Glutamatergic neuron (in vitro differentiated cells): ENCODE measurements at regions not wholly inside any gene's neighbourhood (a gene's known extent, or its start where the extent isn't known, plus 50 kb on each side); places are given as distances from the start of the nearest gene placed in this dataset.

Source experiments
- DNase-seq: peaks from one replicate; pipeline ENCODE4 v3.0.0; 2022
- H3K27ac Mint-ChIP-seq: one replicate; pipeline ENCODE4 v1.8.0; 2020; ENCODE audit warnings: mild to moderate bottlenecking, mixed read lengths, inconsistent platforms; ENCODE audit not compliant: unreplicated experiment
- H3K27me3 Mint-ChIP-seq: one replicate; pipeline ENCODE4 v1.8.0; 2020; ENCODE audit warnings: mild to moderate bottlenecking, moderate library complexity, mixed read lengths, inconsistent platforms; ENCODE audit not compliant: unreplicated experiment
- H3K36me3 Mint-ChIP-seq: one replicate; pipeline ENCODE4 v1.8.0; 2020; ENCODE audit warnings: mild to moderate bottlenecking, mixed read lengths, inconsistent platforms; ENCODE audit not compliant: unreplicated experiment
- H3K4me1 Mint-ChIP-seq: one replicate; pipeline ENCODE4 v1.8.0; 2020; ENCODE audit warnings: mild to moderate bottlenecking, low read depth, mixed read lengths, inconsistent platforms; ENCODE audit not compliant: unreplicated experiment
- H3K4me3 Mint-ChIP-seq: one replicate; pipeline ENCODE4 v1.8.0; 2020; ENCODE audit warnings: mild to moderate bottlenecking, mixed read lengths, inconsistent platforms; ENCODE audit not compliant: unreplicated experiment
- H3K9me3 Mint-ChIP-seq: one replicate; pipeline ENCODE4 v1.8.0; 2020; ENCODE audit warnings: mild to moderate bottlenecking, moderate library complexity, mixed read lengths, inconsistent platforms; ENCODE audit not compliant: unreplicated experiment
- TF ChIP-seq, protein P1 (sequence below): fragments of 200-600 bp; sonication (generic); IDR thresholded peaks from one replicate; pipeline ENCODE4 v1.5.0; 2021; ENCODE audit not compliant: partially characterized antibody, unreplicated experiment

DNA sequence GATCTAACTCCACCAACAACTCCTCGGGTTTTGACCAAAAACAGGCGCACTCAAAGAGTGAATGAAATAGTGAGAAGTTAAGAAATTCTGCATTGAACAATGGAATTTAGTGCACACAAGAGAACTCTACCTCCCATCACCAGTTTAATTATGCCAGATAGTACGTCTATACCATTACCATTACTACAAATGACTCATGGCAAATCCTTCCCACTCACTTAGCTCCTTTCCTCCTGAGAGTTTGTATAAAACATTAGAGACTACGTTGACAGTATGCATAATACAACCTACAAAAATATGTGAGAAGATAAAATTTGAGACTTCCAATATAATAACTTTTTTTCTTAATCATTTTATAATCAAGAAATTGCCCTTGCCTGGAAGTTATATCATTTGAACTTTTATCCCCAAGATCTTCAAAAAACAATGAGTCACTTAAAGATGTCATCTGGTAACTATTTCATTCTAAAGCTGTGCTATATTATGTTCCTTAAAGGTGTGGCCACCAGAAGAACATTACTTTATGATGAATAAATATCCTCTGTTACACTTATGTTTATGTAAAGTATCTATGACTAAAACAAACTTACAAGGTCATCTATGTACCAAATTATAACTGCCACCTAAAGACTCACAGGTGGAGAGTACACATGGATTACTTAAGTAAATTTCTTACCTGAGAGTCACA, 297.9 kb upstream of the PTGER4 start:
- Mint-ChIP-seq H3K27ac (no peak overlapping the region), H3K4me3 (no peak overlapping the region), H3K36me3 (no peaks in the 10 kb centered on the region), H3K9me3 (no peaks in the 10 kb centered on the region), H3K4me1 (no peaks in the 10 kb centered on the region), H3K27me3 (no peaks in the 10 kb centered on the region)
- TF ChIP-seq, protein P1, sequence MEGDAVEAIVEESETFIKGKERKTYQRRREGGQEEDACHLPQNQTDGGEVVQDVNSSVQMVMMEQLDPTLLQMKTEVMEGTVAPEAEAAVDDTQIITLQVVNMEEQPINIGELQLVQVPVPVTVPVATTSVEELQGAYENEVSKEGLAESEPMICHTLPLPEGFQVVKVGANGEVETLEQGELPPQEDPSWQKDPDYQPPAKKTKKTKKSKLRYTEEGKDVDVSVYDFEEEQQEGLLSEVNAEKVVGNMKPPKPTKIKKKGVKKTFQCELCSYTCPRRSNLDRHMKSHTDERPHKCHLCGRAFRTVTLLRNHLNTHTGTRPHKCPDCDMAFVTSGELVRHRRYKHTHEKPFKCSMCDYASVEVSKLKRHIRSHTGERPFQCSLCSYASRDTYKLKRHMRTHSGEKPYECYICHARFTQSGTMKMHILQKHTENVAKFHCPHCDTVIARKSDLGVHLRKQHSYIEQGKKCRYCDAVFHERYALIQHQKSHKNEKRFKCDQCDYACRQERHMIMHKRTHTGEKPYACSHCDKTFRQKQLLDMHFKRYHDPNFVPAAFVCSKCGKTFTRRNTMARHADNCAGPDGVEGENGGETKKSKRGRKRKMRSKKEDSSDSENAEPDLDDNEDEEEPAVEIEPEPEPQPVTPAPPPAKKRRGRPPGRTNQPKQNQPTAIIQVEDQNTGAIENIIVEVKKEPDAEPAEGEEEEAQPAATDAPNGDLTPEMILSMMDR: no peak
- DNase-seq: no peak

DNA sequence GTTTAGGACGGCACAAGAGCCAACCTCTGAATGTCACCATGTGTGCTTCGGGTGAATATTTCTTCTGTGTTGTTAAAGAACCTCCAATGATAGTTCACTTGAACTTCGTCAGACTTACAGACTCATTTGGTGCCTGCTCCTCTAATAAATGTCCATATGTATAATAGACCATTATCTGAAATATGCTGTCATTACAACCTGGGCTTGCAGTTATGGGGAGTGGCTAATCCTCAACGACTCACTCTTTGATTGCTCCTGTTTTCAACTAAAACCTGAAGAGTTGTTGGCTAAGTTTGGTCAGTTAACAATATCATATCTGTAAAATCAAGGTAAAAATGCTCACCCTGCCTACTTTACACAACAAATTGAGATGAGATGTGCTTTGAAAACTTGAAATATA, 298.7 kb upstream of the PTGER4 start:
- no peaks in the 10 kb centered on the region for H3K27me3 Mint-ChIP-seq
- H3K4me1 Mint-ChIP-seq: no peaks in the 10 kb centered on the region
- H3K4me3 Mint-ChIP-seq: no peak overlapping the region
- TF ChIP-seq, protein P1: no peak
- DNase-seq: no peak
- H3K9me3 Mint-ChIP-seq: no peaks in the 10 kb centered on the region
- H3K36me3 Mint-ChIP-seq: no peaks in the 10 kb centered on the region
- H3K27ac Mint-ChIP-seq: no peak overlapping the region

DNA sequence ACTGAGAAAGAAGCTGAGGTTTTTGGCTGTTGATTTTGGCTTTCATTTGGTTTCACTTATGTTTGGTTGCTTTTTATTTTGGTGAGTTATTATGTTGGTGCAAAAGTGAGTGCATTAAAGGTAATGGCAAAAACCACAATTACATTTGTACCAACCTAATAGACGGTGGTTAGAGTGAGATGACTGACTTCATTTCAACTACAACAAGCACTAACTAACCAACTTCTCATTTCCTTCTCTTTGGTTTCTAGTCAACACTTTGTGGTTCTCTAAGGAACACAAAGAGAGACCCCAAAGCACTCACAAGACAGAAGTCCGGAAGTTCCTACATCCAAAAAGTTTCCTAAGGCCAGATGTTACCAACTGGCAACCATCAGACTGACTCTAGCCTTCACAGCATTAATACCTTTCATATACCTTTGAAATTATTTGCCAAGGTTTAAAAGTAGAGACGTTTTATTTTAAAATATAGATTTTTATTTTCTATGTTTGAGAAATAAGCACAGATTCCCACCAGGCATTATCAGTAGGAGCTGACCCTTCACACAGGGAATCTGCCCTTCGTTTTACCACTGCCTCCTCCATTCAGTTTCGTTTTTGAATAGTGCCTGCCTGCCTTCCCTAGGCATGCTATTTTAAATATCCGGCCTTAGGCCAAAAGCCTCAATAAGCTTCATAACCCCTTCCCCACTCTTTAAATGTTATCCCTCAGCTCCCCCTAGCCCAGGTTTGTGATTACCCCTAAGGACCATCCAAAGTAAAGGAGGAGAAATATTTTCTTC, 301.1 kb upstream of the PTGER4 start:
- DNase-seq: no peak
- Mint-ChIP-seq H3K27ac (no peak overlapping the region), H3K4me3 (no peak overlapping the region), H3K9me3 (no peaks in the 10 kb centered on the region), H3K27me3 (no peaks in the 10 kb centered on the region), H3K36me3 (no peaks in the 10 kb centered on the region), H3K4me1 (no peaks in the 10 kb centered on the region)
- TF ChIP-seq, protein P1: no peak

DNA sequence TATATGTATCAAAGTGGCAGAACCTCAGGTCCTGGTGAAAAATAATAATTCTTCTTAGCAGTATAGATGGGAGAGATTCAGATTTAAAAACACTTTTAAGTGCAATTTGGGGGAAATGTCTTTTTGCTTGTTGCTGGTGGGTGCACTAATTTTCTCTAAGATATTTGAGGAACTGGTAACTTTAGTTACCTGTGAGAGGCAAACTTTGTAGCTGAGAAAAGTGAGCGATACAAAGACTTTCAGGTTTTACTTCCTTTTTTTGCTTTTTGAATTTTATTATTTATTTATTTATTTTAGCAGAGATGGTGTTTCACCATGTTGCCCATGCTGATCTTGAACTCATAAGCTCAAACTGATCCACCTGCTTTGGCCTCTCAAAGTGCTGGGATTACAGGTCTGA, 303.1 kb upstream of the PTGER4 start:
- TF ChIP-seq, protein P1: no peak
- Mint-ChIP-seq H3K27ac (no peak overlapping the region), H3K4me3 (no peak overlapping the region), H3K9me3 (no peaks in the 10 kb centered on the region), H3K36me3 (no peaks in the 10 kb centered on the region), H3K4me1 (no peaks in the 10 kb centered on the region), H3K27me3 (no peaks in the 10 kb centered on the region)
- DNase-seq: no peak

DNA sequence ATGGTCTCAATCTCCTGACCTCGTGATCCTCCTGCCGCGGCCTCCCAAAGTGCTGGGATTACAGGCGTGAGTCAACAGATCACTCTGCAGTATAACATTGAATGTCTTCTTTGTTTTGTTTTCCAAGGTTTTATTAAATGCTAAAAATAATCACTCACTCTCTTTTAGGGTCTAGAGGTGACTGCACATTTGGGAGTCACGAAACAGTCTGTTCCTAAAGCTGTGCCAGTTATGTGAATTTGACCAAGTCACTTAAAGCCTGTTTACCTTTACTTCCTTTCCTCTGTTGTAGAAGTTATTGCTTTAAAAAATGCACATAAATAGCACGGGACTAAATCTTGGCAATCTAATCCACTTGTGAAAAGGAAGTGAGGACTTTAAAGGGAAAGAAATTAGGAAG, 304.9 kb upstream of the PTGER4 start:
- Mint-ChIP-seq H3K4me1 (no peaks in the 10 kb centered on the region), H3K27me3 (no peaks in the 10 kb centered on the region), H3K27ac (no peak overlapping the region), H3K9me3 (no peaks in the 10 kb centered on the region), H3K36me3 (no peaks in the 10 kb centered on the region), H3K4me3 (no peak overlapping the region)
- TF ChIP-seq, protein P1: no peak
- DNase-seq: no peak
